ENCODE measurements at regions not wholly inside any gene's neighbourhood (a gene's known extent, or its start where the extent isn't known, plus 50 kb on each side); places are given as distances from the start of the nearest gene placed in this dataset.

- dilution Hi-C loops (cut with HindIII; ENCODE audit: low sequenced_read_pairs, unreplicated experiment) = no loop called here
- ATAC-seq (ENCODE audit: low read depth) = peak; percentile 93
- no peak overlapping the region for H3K4me3 ChIP-seq (ENCODE audit: insufficient read depth, low read depth, low read length)
- ChIA-PET CTCF (no interaction called here), POLR2A (ENCODE audit: unreplicated experiment) (no interaction called here)
- peak overlapping the region; percentile 82; the same call in 2 of the 3 replicates for H2BK15ac ChIP-seq (ENCODE audit: low read depth, low read length)
- H3K9ac ChIP-seq (ENCODE audit: low read depth, low read length) = no peak overlapping the region
- no peaks in the 10 kb centered on the region for H3K27me3 ChIP-seq (ENCODE audit: control insufficient read depth, insufficient read depth, low read length)
- no peaks in the 10 kb centered on the region for H3K36me3 ChIP-seq (ENCODE audit: control insufficient read depth, insufficient read depth, low read length)
- H2AK5ac ChIP-seq (ENCODE audit: low read depth, low read length) = peak overlapping the region; percentile 88; the same call in 1 of the 2 replicates
- peak; percentile 69 for DNase-seq
- H2BK5ac ChIP-seq (ENCODE audit: low read depth, low read length, poor library complexity, severe bottlenecking) = peak overlapping the region; percentile 91
- in situ Hi-C loops (cut with MboI; ENCODE audit: low sequenced_read_pairs) = no loop called here
- H3K27ac ChIP-seq (ENCODE audit: insufficient read depth, low read length) = peak overlapping the region; percentile 88; the same call in 1 of the 2 replicates
- no CpG with 5 or more reads among the region's 3 CpGs for WGBS, 2 experiments (ENCODE audit: extremely low coverage in 2 of 2, insufficient read length in 1 of 2)
- peak overlapping the region; percentile 88 for H4K91ac ChIP-seq (ENCODE audit: insufficient read depth, low read depth, low read length)
- intact Hi-C loops (cut with micrococcal nuclease) = no loop called here
- peak overlapping the region; percentile 87 for H2AK9ac ChIP-seq (replicated peaks; ENCODE audit: low read depth, low read length, poor library complexity)
- peaks cover 13% of the 10 kb centered on the region for H3K4me1 ChIP-seq (ENCODE audit: control insufficient read depth, insufficient read depth, low read length)
- H4K5ac ChIP-seq (ENCODE audit: low read depth, low read length) = peak overlapping the region; percentile 94
- no TSS peak for BruUV-seq (replicated peaks)
- H3K79me1 ChIP-seq (ENCODE audit: low read depth in 1 of 2, low read length in 2 of 2) = no peaks in the 10 kb centered on the region
- H2BK20ac ChIP-seq (ENCODE audit: low read depth, low read length) = peak overlapping the region; percentile 94
- H2AFZ ChIP-seq (replicated peaks; ENCODE audit: low read length, poor library complexity) = peak overlapping the region; percentile 76
- peak overlapping the region; percentile 95 for H3K14ac ChIP-seq (replicated peaks; ENCODE audit: low read depth, low read length)
- H3K23ac ChIP-seq (ENCODE audit: low read depth, low read length) = peak overlapping the region; percentile 77
- no peaks in the 10 kb centered on the region for H3K9me3 ChIP-seq (ENCODE audit: control insufficient read depth, insufficient read depth, low read length)
- TF ChIP-seq MXI1 (IDR thresholded peaks at IDR 0.05; ENCODE audit: borderline replicate concordance, low read depth, low read length) (no peak), FOS (IDR thresholded peaks at IDR 0.05; ENCODE audit: low read depth, low read length) (no peak), SMC3 (IDR thresholded peaks at IDR 0.05; ENCODE audit: low read depth, low read length) (no peak), RAD21 (IDR thresholded peaks at IDR 0.05; ENCODE audit: low read length) (no peak), CHD1 (IDR thresholded peaks at IDR 0.05; ENCODE audit: low read depth, low read length) (no peak), CEBPB (IDR thresholded peaks at IDR 0.05; ENCODE audit: low read depth, low read length) (no peak), POLR2A (IDR thresholded peaks at IDR 0.05; ENCODE audit: low read depth, low read length) (no peak), RCOR1 (IDR thresholded peaks at IDR 0.05; ENCODE audit: insufficient replicate concordance, low read length) (no peak), BHLHE40 (IDR thresholded peaks at IDR 0.05; ENCODE audit: low read depth, low read length) (no peak)
- TF ChIP-seq, protein P1, sequence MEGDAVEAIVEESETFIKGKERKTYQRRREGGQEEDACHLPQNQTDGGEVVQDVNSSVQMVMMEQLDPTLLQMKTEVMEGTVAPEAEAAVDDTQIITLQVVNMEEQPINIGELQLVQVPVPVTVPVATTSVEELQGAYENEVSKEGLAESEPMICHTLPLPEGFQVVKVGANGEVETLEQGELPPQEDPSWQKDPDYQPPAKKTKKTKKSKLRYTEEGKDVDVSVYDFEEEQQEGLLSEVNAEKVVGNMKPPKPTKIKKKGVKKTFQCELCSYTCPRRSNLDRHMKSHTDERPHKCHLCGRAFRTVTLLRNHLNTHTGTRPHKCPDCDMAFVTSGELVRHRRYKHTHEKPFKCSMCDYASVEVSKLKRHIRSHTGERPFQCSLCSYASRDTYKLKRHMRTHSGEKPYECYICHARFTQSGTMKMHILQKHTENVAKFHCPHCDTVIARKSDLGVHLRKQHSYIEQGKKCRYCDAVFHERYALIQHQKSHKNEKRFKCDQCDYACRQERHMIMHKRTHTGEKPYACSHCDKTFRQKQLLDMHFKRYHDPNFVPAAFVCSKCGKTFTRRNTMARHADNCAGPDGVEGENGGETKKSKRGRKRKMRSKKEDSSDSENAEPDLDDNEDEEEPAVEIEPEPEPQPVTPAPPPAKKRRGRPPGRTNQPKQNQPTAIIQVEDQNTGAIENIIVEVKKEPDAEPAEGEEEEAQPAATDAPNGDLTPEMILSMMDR (conservative IDR thresholded peaks at IDR 0.05; ENCODE audit: low read depth, low read length) = no peak
- TF ChIP-seq, protein P2, sequence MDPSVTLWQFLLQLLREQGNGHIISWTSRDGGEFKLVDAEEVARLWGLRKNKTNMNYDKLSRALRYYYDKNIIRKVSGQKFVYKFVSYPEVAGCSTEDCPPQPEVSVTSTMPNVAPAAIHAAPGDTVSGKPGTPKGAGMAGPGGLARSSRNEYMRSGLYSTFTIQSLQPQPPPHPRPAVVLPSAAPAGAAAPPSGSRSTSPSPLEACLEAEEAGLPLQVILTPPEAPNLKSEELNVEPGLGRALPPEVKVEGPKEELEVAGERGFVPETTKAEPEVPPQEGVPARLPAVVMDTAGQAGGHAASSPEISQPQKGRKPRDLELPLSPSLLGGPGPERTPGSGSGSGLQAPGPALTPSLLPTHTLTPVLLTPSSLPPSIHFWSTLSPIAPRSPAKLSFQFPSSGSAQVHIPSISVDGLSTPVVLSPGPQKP (IDR thresholded peaks at IDR 0.05; ENCODE audit: borderline replicate concordance, low read depth, low read length) = no peak
- H3K4ac ChIP-seq (ENCODE audit: low read depth, low read length) = peak overlapping the region; percentile 91
- peaks cover 4% of the 10 kb centered on the region for H3K9me1 ChIP-seq (ENCODE audit: insufficient read depth, low read length)
- H3K18ac ChIP-seq (ENCODE audit: low read depth, low read length) = peak overlapping the region; percentile 99
- H3K56ac ChIP-seq (ENCODE audit: extremely low read depth, insufficient read depth, low read length) = peak overlapping the region; percentile 5; the same call in 1 of the 2 replicates
- H2BK120ac ChIP-seq (ENCODE audit: low read depth, low read length) = peak overlapping the region; percentile 95
- peak overlapping the region; percentile 56; the same call in 1 of the 2 replicates for H3K4me2 ChIP-seq (ENCODE audit: low read depth, low read length)
- H4K20me1 ChIP-seq (ENCODE audit: insufficient read depth, low read length) = no peaks in the 10 kb centered on the region
- peak overlapping the region; percentile 49 to 73; a peak in 3 of 4 replicates for H4K8ac ChIP-seq (ENCODE audit: low read depth in 2 of 2, low read length in 2 of 2)
Observed at GRCh38 chr4:187309456-187309855, 585.8 kb upstream of the FAT1 start.
